Esophagus muscularis mucosa (tissue), 4 donors: ENCODE measurements at regions not wholly inside any gene's neighbourhood (a gene's known extent, or its start where the extent isn't known, plus 50 kb on each side); places are given as distances from the start of the nearest gene placed in this dataset.
A peak's percentile ranks its signal among the peaks of the same experiment; 100 is the strongest.

ENCODE experiments used
- DNase-seq: peaks from one replicate; pipeline ENCODE4 v3.0.0-alpha.2; 2017; ENCODE audit errors: extremely low spot score
- H3K27ac ChIP-seq, 4 donors: fragments of 200-600 bp; sonication (generic); replicated peaks in 1 of 4; 1 replicate in 3 of 4; 2 replicates in 1 of 4; pipeline ENCODE4 v1.5.1; 2016 to 2019; ENCODE audit warnings: mild to moderate bottlenecking in 1 of 4
- H3K27me3 ChIP-seq, 4 donors: fragments of 200-600 bp; sonication (generic); one replicate each; pipeline versions ENCODE4 v1.5.1 to v1.6.0; 2016 to 2019
- H3K36me3 ChIP-seq, 4 donors: fragments of 200-600 bp; sonication (generic); one replicate each; pipeline ENCODE4 v1.5.1; 2016 to 2019
- H3K4me1 ChIP-seq, 4 donors: fragments of 200-600 bp; sonication (generic); one replicate each; pipeline ENCODE4 v1.5.1; 2016 to 2019
- H3K4me3 ChIP-seq, 4 donors: fragments of 200-600 bp; sonication (generic); 1 replicate in 2 of 4; 2 replicates in 2 of 4; pipeline ENCODE4 v1.5.1; 2016 to 2019; ENCODE audit warnings: mild to moderate bottlenecking in 4 of 4, moderate library complexity in 1 of 4
- H3K9me3 ChIP-seq, 4 donors: fragments of 200-600 bp; sonication (generic); 1 replicate in 3 of 4; 2 replicates in 1 of 4; pipeline ENCODE4 v1.5.1; 2016 to 2019
- CTCF ChIP-seq, 3 experiments: fragments of 200-600 bp in 2 of 3; fragments of 450-650 bp in 1 of 3; sonication (generic) in 2 of 3; IDR thresholded peaks; one replicate each; pipeline ENCODE4 v1.5.1; 2017 to 2019; ENCODE audit warnings: antibody characterized with exemption in 3 of 3, mild to moderate bottlenecking in 2 of 3, moderate library complexity in 1 of 3
- EP300 ChIP-seq: sonication (generic); formaldehyde crosslinking; IDR thresholded peaks from one replicate; pipeline ENCODE4 v1.6.1; 2017; ENCODE audit warnings: antibody characterized with exemption
- POLR2A ChIP-seq: fragments of 450-650 bp; IDR thresholded peaks from one replicate; pipeline ENCODE4 v1.6.1; 2017; ENCODE audit warnings: antibody characterized with exemption, moderate library complexity, mild to moderate bottlenecking, low read depth
- POLR2AphosphoS5 ChIP-seq, 2 donors: sonication (generic); formaldehyde crosslinking; IDR thresholded peaks; one replicate each; pipeline ENCODE4 v1.6.1; 2017; ENCODE audit warnings: antibody characterized with exemption in 2 of 2
- WGBS: methylation state at CpG from one replicate; pipeline ENCODE4 v1.1.5; 2018; 5-methylcytosine and 5-hydroxymethylcytosine counted together
- intact Hi-C: fragments of 100-400 bp; cut with DNase I; formaldehyde crosslinking; loops from one replicate; pipeline ENCODE4 v1.15.1; 2023

DNA sequence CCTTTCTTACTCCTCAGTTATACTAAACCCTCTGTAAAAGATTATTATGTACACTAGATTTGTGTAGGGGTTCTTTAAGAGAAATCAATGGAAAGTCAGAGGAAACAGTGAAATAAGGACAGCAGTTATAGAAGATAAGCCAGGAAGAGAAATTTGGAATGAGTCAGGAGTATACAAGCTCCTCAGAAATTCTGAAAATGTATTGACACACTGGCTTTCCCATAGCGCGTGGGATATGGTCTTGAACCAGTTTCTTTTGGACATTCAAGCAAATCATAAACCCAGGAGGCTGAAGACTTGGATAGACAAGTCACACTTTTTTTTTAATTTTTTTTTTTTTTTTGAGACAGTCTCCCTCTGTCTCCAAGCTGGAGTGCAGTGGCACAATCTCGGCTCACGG, 316.1 kb upstream of the MMADHC start:
- Histone ChIP-seq H3K27me3 (no peaks in the 10 kb centered on the region), H3K4me3 (no peak overlapping the region), H3K27ac (no peak overlapping the region), H3K36me3 (no peaks in the 10 kb centered on the region), H3K9me3 (no peaks in the 10 kb centered on the region), H3K4me1 (no peaks in the 10 kb centered on the region)
- TF ChIP-seq POLR2AphosphoS5 (IDR thresholded peaks at IDR 0.05) (no peak), CTCF (IDR thresholded peaks at IDR 0.05) (no peak), POLR2A (no peak), EP300 (no peak)
- WGBS, result 98% methylated on average over 4 of the region's 4 CpGs
- no peak for DNase-seq
- intact Hi-C loops, result no loop called here

GRCh38 chr2:149902081-149902480, 314.5 kb upstream of the MMADHC start:
- no peaks in the 10 kb centered on the region for H3K4me1 ChIP-seq
- DNase-seq, result no peak
- TF ChIP-seq POLR2A (no peak), CTCF (IDR thresholded peaks at IDR 0.05) (no peak), EP300 (no peak), POLR2AphosphoS5 (IDR thresholded peaks at IDR 0.05) (no peak)
- intact Hi-C loops, result no loop called here
- no peaks in the 10 kb centered on the region for H3K9me3 ChIP-seq
- H3K4me3 ChIP-seq, result no peak overlapping the region
- H3K36me3 ChIP-seq, result no peaks in the 10 kb centered on the region
- no peaks in the 10 kb centered on the region for H3K27me3 ChIP-seq
- no peak overlapping the region for H3K27ac ChIP-seq
- WGBS, result 57% methylated on average over 1 of the region's 4 CpGs

GRCh38 chr2:149901231-149901859, 313.8 kb upstream of the MMADHC start:
- intact Hi-C loops, result no loop called here
- WGBS, result 98% methylated on average over 4 of the region's 4 CpGs
- H3K27ac ChIP-seq, result no peak overlapping the region
- no peak for DNase-seq
- H3K27me3 ChIP-seq, result no peaks in the 10 kb centered on the region
- no peak for TF ChIP-seq POLR2AphosphoS5 (IDR thresholded peaks at IDR 0.05)
- TF ChIP-seq CTCF (IDR thresholded peaks at IDR 0.05), result no peak
- no peak for TF ChIP-seq EP300
- no peak for TF ChIP-seq POLR2A
- H3K4me3 ChIP-seq, result no peak overlapping the region
- no peaks in the 10 kb centered on the region for H3K9me3 ChIP-seq
- H3K4me1 ChIP-seq, result no peaks in the 10 kb centered on the region
- no peaks in the 10 kb centered on the region for H3K36me3 ChIP-seq

- intact Hi-C loops, result no loop called here
- TF ChIP-seq POLR2AphosphoS5 (IDR thresholded peaks at IDR 0.05), result no peak
- no peak for TF ChIP-seq CTCF (IDR thresholded peaks at IDR 0.05)
- no peak for TF ChIP-seq POLR2A
- no peak for TF ChIP-seq EP300
- no peak for DNase-seq
- Histone ChIP-seq H3K36me3 (no peaks in the 10 kb centered on the region), H3K27ac (no peak overlapping the region), H3K9me3 (no peaks in the 10 kb centered on the region), H3K27me3 (no peaks in the 10 kb centered on the region), H3K4me1 (no peaks in the 10 kb centered on the region), H3K4me3 (no peak overlapping the region)
- 100% methylated on average over 2 of the region's 2 CpGs for WGBS
Measured at GRCh38 chr2:149899390-149899789, 311.8 kb upstream of the MMADHC start.

GRCh38 chr2:149894760-149895159, 307.2 kb upstream of the MMADHC start:
- TF ChIP-seq POLR2A (no peak), POLR2AphosphoS5 (IDR thresholded peaks at IDR 0.05) (peak in 1 of 2 donors; percentile 8), CTCF (IDR thresholded peaks at IDR 0.05) (no peak), EP300 (no peak)
- 76% methylated on average over 5 of the region's 5 CpGs for WGBS

More at GRCh38 chr2:149894760-149895159, 307.2 kb upstream of the MMADHC start:
- H3K27me3 ChIP-seq, result no peaks in the 10 kb centered on the region
- intact Hi-C loops, result no loop called here
- H3K4me3 ChIP-seq, result no peak overlapping the region
- H3K9me3 ChIP-seq, result no peaks in the 10 kb centered on the region
- no peaks in the 10 kb centered on the region for H3K36me3 ChIP-seq
- no peak for DNase-seq
- no peak overlapping the region for H3K27ac ChIP-seq
- no peaks in the 10 kb centered on the region for H3K4me1 ChIP-seq
